ENCODE measurements at regions not wholly inside any gene's neighbourhood (a gene's known extent, or its start where the extent isn't known, plus 50 kb on each side); places are given as distances from the start of the nearest gene placed in this dataset.

DNA sequence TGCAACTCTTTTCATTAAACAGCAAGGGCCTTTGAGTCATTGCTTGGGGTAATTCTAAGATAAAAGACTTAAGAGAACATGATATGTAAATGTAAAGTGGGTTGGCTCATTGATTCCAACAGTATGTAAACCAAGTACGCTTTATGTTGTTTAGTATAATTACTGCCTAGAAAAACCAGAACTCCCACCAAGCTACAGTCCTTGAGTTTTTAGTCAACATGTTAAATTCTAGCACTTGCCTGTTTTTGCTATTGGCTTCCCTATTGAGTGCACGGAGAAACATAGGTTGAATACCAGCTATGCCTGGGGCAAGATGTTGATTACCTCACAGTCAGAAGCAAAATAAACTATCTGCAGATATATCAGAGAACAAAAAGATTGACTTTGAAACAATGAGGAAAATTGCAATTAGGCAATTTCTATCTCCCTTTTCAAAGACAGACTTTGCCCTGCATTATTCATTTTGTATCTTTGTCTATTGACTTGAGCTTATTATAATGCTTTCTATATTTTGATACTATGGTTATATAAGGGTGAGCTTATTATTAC is 179.3 kb downstream of the ZPLD1 start:
- H3K27me3 ChIP-seq (ENCODE audit: control insufficient read depth in 3 of 3, insufficient read depth in 3 of 3, low read depth in 1 of 3, low read length in 3 of 3): no peaks in the 10 kb centered on the region
- no peak overlapping the region for H2AFZ ChIP-seq (ENCODE audit: low read length)
- no CpG with 5 or more reads among the region's 2 CpGs for WGBS, 2 donors (ENCODE audit: extremely low coverage in 2 of 2, insufficient read length in 2 of 2, insufficient replicate concordance in 1 of 2)
- H2BK12ac ChIP-seq (ENCODE audit: low read length): no peak overlapping the region
- H4K91ac ChIP-seq (ENCODE audit: low read depth, low read length, poor library complexity): no peak overlapping the region
- H2BK15ac ChIP-seq (ENCODE audit: low read length): no peak overlapping the region
- no peak overlapping the region for H3K23ac ChIP-seq (ENCODE audit: low read depth, low read length, poor library complexity)
- H3K14ac ChIP-seq (ENCODE audit: low read length): no peak overlapping the region
- no peak overlapping the region for H3K27ac ChIP-seq (replicated peaks; ENCODE audit: low read length)
- no peak overlapping the region for H3K18ac ChIP-seq (ENCODE audit: low read length)
- H3K4ac ChIP-seq (ENCODE audit: low read length): no peak overlapping the region
- no peak overlapping the region for H3K4me2 ChIP-seq (ENCODE audit: insufficient read depth, low read length, poor library complexity, severe bottlenecking)
- H3K9me3 ChIP-seq (replicated peaks in 1 of 2; ENCODE audit: control insufficient read depth in 2 of 2, insufficient read depth in 1 of 2, low read depth in 1 of 2, low read length in 2 of 2): peaks cover 0 to 3% of the 10 kb centered on the region in 2 donors
- no peak overlapping the region for H3K4me3 ChIP-seq (ENCODE audit: low read length in 2 of 2)
- no peak overlapping the region for H2BK5ac ChIP-seq (ENCODE audit: low read length)
- no peaks in the 10 kb centered on the region for H3K79me1 ChIP-seq (ENCODE audit: low read depth, low read length)
- H4K8ac ChIP-seq (ENCODE audit: low read depth, low read length): no peak overlapping the region
- no peak overlapping the region for H2AK5ac ChIP-seq (ENCODE audit: low read depth, low read length)
- H3K4me1 ChIP-seq (ENCODE audit: control insufficient read depth in 2 of 2, insufficient read depth in 1 of 2, low read depth in 1 of 2, low read length in 2 of 2): no peaks in the 10 kb centered on the region
- DNase-seq (ENCODE audit: low spot score): no peak
- H3K36me3 ChIP-seq (replicated peaks in 1 of 2; ENCODE audit: control insufficient read depth in 2 of 2, insufficient read depth in 2 of 2, low read length in 2 of 2): no peaks in the 10 kb centered on the region
- no peak overlapping the region for H3K9ac ChIP-seq (ENCODE audit: low read depth, low read length, poor library complexity)
- H2BK120ac ChIP-seq (ENCODE audit: low read depth, low read length): no peak overlapping the region

GRCh38 chr3:102614585-102614984 is 179.8 kb downstream of the ZPLD1 start:
- Histone ChIP-seq H2BK120ac (ENCODE audit: low read depth, low read length) (no peak overlapping the region), H3K23ac (ENCODE audit: low read depth, low read length, poor library complexity) (no peak overlapping the region), H3K9me3 (replicated peaks in 1 of 2; ENCODE audit: control insufficient read depth in 2 of 2, insufficient read depth in 1 of 2, low read depth in 1 of 2, low read length in 2 of 2) (peaks cover 0 to 3% of the 10 kb centered on the region in 2 donors), H3K4me3 (ENCODE audit: low read length in 2 of 2) (no peak overlapping the region), H3K9ac (ENCODE audit: low read depth, low read length, poor library complexity) (no peak overlapping the region), H3K18ac (ENCODE audit: low read length) (no peak overlapping the region), H2AK5ac (ENCODE audit: low read depth, low read length) (no peak overlapping the region), H3K36me3 (replicated peaks in 1 of 2; ENCODE audit: control insufficient read depth in 2 of 2, insufficient read depth in 2 of 2, low read length in 2 of 2) (no peaks in the 10 kb centered on the region), H3K27me3 (ENCODE audit: control insufficient read depth in 3 of 3, insufficient read depth in 3 of 3, low read depth in 1 of 3, low read length in 3 of 3) (no peaks in the 10 kb centered on the region), H3K27ac (replicated peaks; ENCODE audit: low read length) (no peak overlapping the region), H3K4ac (ENCODE audit: low read length) (no peak overlapping the region), H2AFZ (ENCODE audit: low read length) (no peak overlapping the region), H3K4me2 (ENCODE audit: insufficient read depth, low read length, poor library complexity, severe bottlenecking) (no peak overlapping the region), H4K91ac (ENCODE audit: low read depth, low read length, poor library complexity) (no peak overlapping the region), H2BK15ac (ENCODE audit: low read length) (no peak overlapping the region), H3K4me1 (ENCODE audit: control insufficient read depth in 2 of 2, insufficient read depth in 1 of 2, low read depth in 1 of 2, low read length in 2 of 2) (no peaks in the 10 kb centered on the region), H4K8ac (ENCODE audit: low read depth, low read length) (no peak overlapping the region), H2BK5ac (ENCODE audit: low read length) (no peak overlapping the region), H3K79me1 (ENCODE audit: low read depth, low read length) (no peaks in the 10 kb centered on the region), H3K14ac (ENCODE audit: low read length) (no peak overlapping the region), H2BK12ac (ENCODE audit: low read length) (no peak overlapping the region)
- WGBS, 2 donors (ENCODE audit: extremely low coverage in 2 of 2, insufficient read length in 2 of 2, insufficient replicate concordance in 1 of 2): no CpG with 5 or more reads among the region's 2 CpGs
- no peak for DNase-seq (ENCODE audit: low spot score)

DNA sequence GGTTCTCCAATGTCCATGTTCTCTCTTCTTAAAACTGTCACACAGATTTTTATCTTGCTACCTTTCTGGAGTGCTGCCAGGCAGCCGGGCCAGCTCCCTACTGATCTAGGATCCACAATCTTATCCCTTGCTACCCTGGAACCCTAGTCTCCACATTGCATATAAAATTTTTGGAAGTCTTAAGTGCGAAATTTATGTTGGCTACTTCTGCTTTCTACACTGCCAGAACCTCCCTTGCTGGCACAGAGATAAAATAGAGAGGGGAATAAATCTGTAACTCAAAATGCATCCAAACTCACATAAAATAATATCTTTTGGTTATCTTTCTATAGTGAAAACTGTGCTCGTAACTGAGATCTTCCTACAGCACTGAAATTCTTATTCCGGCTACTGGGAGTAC is 182.6 kb downstream of the ZPLD1 start:
- no peak overlapping the region for H3K4me3 ChIP-seq (ENCODE audit: low read length in 2 of 2)
- DNase-seq (ENCODE audit: low spot score): no peak
- H3K79me1 ChIP-seq (ENCODE audit: low read depth, low read length): no peaks in the 10 kb centered on the region
- no peak overlapping the region for H3K27ac ChIP-seq (replicated peaks; ENCODE audit: low read length)
- no peak overlapping the region for H3K18ac ChIP-seq (ENCODE audit: low read length)
- no peak overlapping the region for H2BK12ac ChIP-seq (ENCODE audit: low read length)
- WGBS, 2 donors (ENCODE audit: extremely low coverage in 2 of 2, insufficient read length in 2 of 2, insufficient replicate concordance in 1 of 2): no CpG with 5 or more reads among the region's 4 CpGs
- H2BK120ac ChIP-seq (ENCODE audit: low read depth, low read length): no peak overlapping the region
- no peak overlapping the region for H3K4ac ChIP-seq (ENCODE audit: low read length)
- no peaks in the 10 kb centered on the region for H3K9me3 ChIP-seq (replicated peaks in 1 of 2; ENCODE audit: control insufficient read depth in 2 of 2, insufficient read depth in 1 of 2, low read depth in 1 of 2, low read length in 2 of 2)
- H2BK15ac ChIP-seq (ENCODE audit: low read length): no peak overlapping the region
- H3K4me2 ChIP-seq (ENCODE audit: insufficient read depth, low read length, poor library complexity, severe bottlenecking): no peak overlapping the region
- H4K8ac ChIP-seq (ENCODE audit: low read depth, low read length): no peak overlapping the region
- no peak overlapping the region for H3K9ac ChIP-seq (ENCODE audit: low read depth, low read length, poor library complexity)
- no peak overlapping the region for H2AFZ ChIP-seq (ENCODE audit: low read length)
- H3K23ac ChIP-seq (ENCODE audit: low read depth, low read length, poor library complexity): no peak overlapping the region
- H3K27me3 ChIP-seq (ENCODE audit: control insufficient read depth in 3 of 3, insufficient read depth in 3 of 3, low read depth in 1 of 3, low read length in 3 of 3): no peaks in the 10 kb centered on the region
- H2BK5ac ChIP-seq (ENCODE audit: low read length): no peak overlapping the region
- H4K91ac ChIP-seq (ENCODE audit: low read depth, low read length, poor library complexity): no peak overlapping the region
- H3K4me1 ChIP-seq (ENCODE audit: control insufficient read depth in 2 of 2, insufficient read depth in 1 of 2, low read depth in 1 of 2, low read length in 2 of 2): no peaks in the 10 kb centered on the region
- no peak overlapping the region for H2AK5ac ChIP-seq (ENCODE audit: low read depth, low read length)
- no peaks in the 10 kb centered on the region for H3K36me3 ChIP-seq (replicated peaks in 1 of 2; ENCODE audit: control insufficient read depth in 2 of 2, insufficient read depth in 2 of 2, low read length in 2 of 2)
- no peak overlapping the region for H3K14ac ChIP-seq (ENCODE audit: low read length)

DNA sequence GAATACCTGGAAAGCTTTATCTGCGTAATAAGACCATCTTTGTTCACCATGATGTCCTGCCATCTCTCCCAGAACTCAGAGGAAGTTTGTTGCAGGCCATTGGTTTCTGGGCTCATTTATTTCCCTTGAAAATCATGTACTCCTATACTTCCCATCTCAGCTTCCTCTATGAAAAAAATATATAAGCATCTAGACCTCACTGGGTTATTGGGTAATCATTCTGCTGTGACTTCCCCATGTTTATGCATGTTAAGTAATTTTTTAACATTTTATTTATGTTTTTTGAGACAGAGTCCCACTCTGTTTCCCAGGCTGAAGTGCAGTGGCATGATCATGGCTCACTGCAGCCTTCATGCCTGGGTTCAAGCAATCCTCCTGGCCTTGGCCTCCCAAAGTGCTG is 184.5 kb downstream of the ZPLD1 start:
- Histone ChIP-seq H2BK5ac (ENCODE audit: low read length) (no peak overlapping the region), H3K4me1 (ENCODE audit: control insufficient read depth in 2 of 2, insufficient read depth in 1 of 2, low read depth in 1 of 2, low read length in 2 of 2) (no peaks in the 10 kb centered on the region), H2BK15ac (ENCODE audit: low read length) (no peak overlapping the region), H3K14ac (ENCODE audit: low read length) (no peak overlapping the region), H3K27ac (replicated peaks; ENCODE audit: low read length) (no peak overlapping the region), H2AFZ (ENCODE audit: low read length) (no peak overlapping the region), H3K9ac (ENCODE audit: low read depth, low read length, poor library complexity) (no peak overlapping the region), H2BK12ac (ENCODE audit: low read length) (no peak overlapping the region), H3K4me2 (ENCODE audit: insufficient read depth, low read length, poor library complexity, severe bottlenecking) (no peak overlapping the region), H3K79me1 (ENCODE audit: low read depth, low read length) (no peaks in the 10 kb centered on the region), H2BK120ac (ENCODE audit: low read depth, low read length) (no peak overlapping the region), H3K36me3 (replicated peaks in 1 of 2; ENCODE audit: control insufficient read depth in 2 of 2, insufficient read depth in 2 of 2, low read length in 2 of 2) (no peaks in the 10 kb centered on the region), H4K91ac (ENCODE audit: low read depth, low read length, poor library complexity) (no peak overlapping the region), H3K9me3 (replicated peaks in 1 of 2; ENCODE audit: control insufficient read depth in 2 of 2, insufficient read depth in 1 of 2, low read depth in 1 of 2, low read length in 2 of 2) (no peaks in the 10 kb centered on the region), H3K4ac (ENCODE audit: low read length) (no peak overlapping the region), H2AK5ac (ENCODE audit: low read depth, low read length) (no peak overlapping the region), H4K8ac (ENCODE audit: low read depth, low read length) (no peak overlapping the region), H3K27me3 (ENCODE audit: control insufficient read depth in 3 of 3, insufficient read depth in 3 of 3, low read depth in 1 of 3, low read length in 3 of 3) (no peaks in the 10 kb centered on the region), H3K4me3 (ENCODE audit: low read length in 2 of 2) (no peak overlapping the region), H3K18ac (ENCODE audit: low read length) (no peak overlapping the region), H3K23ac (ENCODE audit: low read depth, low read length, poor library complexity) (no peak overlapping the region)
- no CpG with 5 or more reads among the region's 1 CpG for WGBS, 2 donors (ENCODE audit: extremely low coverage in 2 of 2, insufficient read length in 2 of 2, insufficient replicate concordance in 1 of 2)
- DNase-seq (ENCODE audit: low spot score): no peak
